ENCODE measurements at regions not wholly inside any gene's neighbourhood (a gene's known extent, or its start where the extent isn't known, plus 50 kb on each side); places are given as distances from the start of the nearest gene placed in this dataset.

GRCh38 chr6:62570372-62570771 is 284.3 kb upstream of the KHDRBS2 start:
- FAIRE-seq (no peak), DNase-seq (ENCODE audit: low read depth) (no peak)
- no peaks in the 10 kb centered on the region for H3K79me2 ChIP-seq (ENCODE audit: insufficient read depth, low read length)
- no peaks in the 10 kb centered on the region for H3K27me3 ChIP-seq (ENCODE audit: insufficient read depth, low read length)
- H2AFZ ChIP-seq (ENCODE audit: low read depth, low read length): no peak overlapping the region
- Mint-ChIP-seq H3K36me3 (ENCODE audit: low read depth, unreplicated experiment) (no peaks in the 10 kb centered on the region), H3K9me3 (ENCODE audit: unreplicated experiment) (no peaks in the 10 kb centered on the region), H3K4me3 (ENCODE audit: unreplicated experiment) (no peak overlapping the region), H3K4me1 (ENCODE audit: low read depth, unreplicated experiment) (no peaks in the 10 kb centered on the region), H3K27me3 (ENCODE audit: low read depth, unreplicated experiment) (no peaks in the 10 kb centered on the region), H3K27ac (ENCODE audit: unreplicated experiment) (no peak overlapping the region)
- TF ChIP-seq CTCF (IDR thresholded peaks at IDR 0.05; ENCODE audit: insufficient read depth, low read depth, low read length): no peak
- TF ChIP-seq EZH2 (IDR thresholded peaks at IDR 0.05; ENCODE audit: insufficient read depth, low read length): no peak
- H3K4me3 ChIP-seq (ENCODE audit: insufficient read depth, low read depth, low read length): no peak overlapping the region
- no peak overlapping the region for H3K4me2 ChIP-seq (ENCODE audit: low read length)
- H3K36me3 ChIP-seq (ENCODE audit: insufficient read depth, low read length): no peaks in the 10 kb centered on the region
- H3K27ac ChIP-seq (ENCODE audit: low read depth, low read length): no peak overlapping the region
- H4K20me1 ChIP-seq (ENCODE audit: insufficient read depth, low read length): no peaks in the 10 kb centered on the region
- H3K9ac ChIP-seq (ENCODE audit: low read length): no peak overlapping the region
- no peaks in the 10 kb centered on the region for H3K4me1 ChIP-seq (ENCODE audit: insufficient read depth, low read length)
- H3K9me3 ChIP-seq (ENCODE audit: insufficient read depth, low read depth, low read length): peaks cover 2% of the 10 kb centered on the region

- no peak overlapping the region for H3K4me3 ChIP-seq (ENCODE audit: insufficient read depth, low read depth, low read length)
- H3K9ac ChIP-seq (ENCODE audit: low read length): no peak overlapping the region
- no peak for FAIRE-seq
- H3K4me1 Mint-ChIP-seq (ENCODE audit: low read depth, unreplicated experiment): no peaks in the 10 kb centered on the region
- no peaks in the 10 kb centered on the region for H3K79me2 ChIP-seq (ENCODE audit: insufficient read depth, low read length)
- TF ChIP-seq CTCF (IDR thresholded peaks at IDR 0.05; ENCODE audit: insufficient read depth, low read depth, low read length) (no peak), EZH2 (IDR thresholded peaks at IDR 0.05; ENCODE audit: insufficient read depth, low read length) (no peak)
- no peaks in the 10 kb centered on the region for H3K9me3 Mint-ChIP-seq (ENCODE audit: unreplicated experiment)
- no peak overlapping the region for H3K27ac Mint-ChIP-seq (ENCODE audit: unreplicated experiment)
- no peak overlapping the region for H3K4me2 ChIP-seq (ENCODE audit: low read length)
- DNase-seq (ENCODE audit: low read depth): no peak
- no peaks in the 10 kb centered on the region for H3K27me3 ChIP-seq (ENCODE audit: insufficient read depth, low read length)
- peaks cover 12% of the 10 kb centered on the region for H3K9me3 ChIP-seq (ENCODE audit: insufficient read depth, low read depth, low read length)
- H2AFZ ChIP-seq (ENCODE audit: low read depth, low read length): no peak overlapping the region
- H3K4me3 Mint-ChIP-seq (ENCODE audit: unreplicated experiment): no peak overlapping the region
- no peaks in the 10 kb centered on the region for H4K20me1 ChIP-seq (ENCODE audit: insufficient read depth, low read length)
- no peaks in the 10 kb centered on the region for H3K36me3 ChIP-seq (ENCODE audit: insufficient read depth, low read length)
- H3K36me3 Mint-ChIP-seq (ENCODE audit: low read depth, unreplicated experiment): no peaks in the 10 kb centered on the region
- no peak overlapping the region for H3K27ac ChIP-seq (ENCODE audit: low read depth, low read length)
- no peaks in the 10 kb centered on the region for H3K27me3 Mint-ChIP-seq (ENCODE audit: low read depth, unreplicated experiment)
- no peaks in the 10 kb centered on the region for H3K4me1 ChIP-seq (ENCODE audit: insufficient read depth, low read length)
Measured at GRCh38 chr6:62541502-62541901, 255.5 kb upstream of the KHDRBS2 start.

- FAIRE-seq: no peak
- Mint-ChIP-seq H3K36me3 (ENCODE audit: low read depth, unreplicated experiment) (no peaks in the 10 kb centered on the region), H3K27me3 (ENCODE audit: low read depth, unreplicated experiment) (no peaks in the 10 kb centered on the region), H3K9me3 (ENCODE audit: unreplicated experiment) (peaks cover 4% of the 10 kb centered on the region), H3K27ac (ENCODE audit: unreplicated experiment) (no peak overlapping the region), H3K4me3 (ENCODE audit: unreplicated experiment) (no peak overlapping the region), H3K4me1 (ENCODE audit: low read depth, unreplicated experiment) (no peaks in the 10 kb centered on the region)
- Histone ChIP-seq H3K9ac (ENCODE audit: low read length) (no peak overlapping the region), H3K27me3 (ENCODE audit: insufficient read depth, low read length) (no peaks in the 10 kb centered on the region), H4K20me1 (ENCODE audit: insufficient read depth, low read length) (no peaks in the 10 kb centered on the region), H3K4me2 (ENCODE audit: low read length) (no peak overlapping the region), H3K79me2 (ENCODE audit: insufficient read depth, low read length) (no peaks in the 10 kb centered on the region), H3K4me1 (ENCODE audit: insufficient read depth, low read length) (no peaks in the 10 kb centered on the region), H3K36me3 (ENCODE audit: insufficient read depth, low read length) (no peaks in the 10 kb centered on the region), H3K27ac (ENCODE audit: low read depth, low read length) (no peak overlapping the region), H3K9me3 (ENCODE audit: insufficient read depth, low read depth, low read length) (peaks cover 13% of the 10 kb centered on the region), H2AFZ (ENCODE audit: low read depth, low read length) (no peak overlapping the region), H3K4me3 (ENCODE audit: insufficient read depth, low read depth, low read length) (no peak overlapping the region)
- TF ChIP-seq CTCF (IDR thresholded peaks at IDR 0.05; ENCODE audit: insufficient read depth, low read depth, low read length) (no peak), EZH2 (IDR thresholded peaks at IDR 0.05; ENCODE audit: insufficient read depth, low read length) (no peak)
- no peak for DNase-seq (ENCODE audit: low read depth)
Measured at GRCh38 chr6:62530985-62531384, 245.0 kb upstream of the KHDRBS2 start.

Data from astrocyte (in vitro differentiated cells and primary cell).